Activated CD4-positive, alpha-beta T cell treated with anti-CD3 and anti-CD28 coated beads for 48 hours (primary cell): ENCODE measurements at regions not wholly inside any gene's neighbourhood (a gene's known extent, or its start where the extent isn't known, plus 50 kb on each side); places are given as distances from the start of the nearest gene placed in this dataset.
"Not testable (repeated sequence)": the region's sequence is repeated elsewhere in the genome, so short reads cannot be mapped to it uniquely, and the experiment has no call there.

Experiments used
- DNase-seq: peaks from one replicate; pipeline ENCODE4 v3.0.0-alpha.2; 2020

DNA sequence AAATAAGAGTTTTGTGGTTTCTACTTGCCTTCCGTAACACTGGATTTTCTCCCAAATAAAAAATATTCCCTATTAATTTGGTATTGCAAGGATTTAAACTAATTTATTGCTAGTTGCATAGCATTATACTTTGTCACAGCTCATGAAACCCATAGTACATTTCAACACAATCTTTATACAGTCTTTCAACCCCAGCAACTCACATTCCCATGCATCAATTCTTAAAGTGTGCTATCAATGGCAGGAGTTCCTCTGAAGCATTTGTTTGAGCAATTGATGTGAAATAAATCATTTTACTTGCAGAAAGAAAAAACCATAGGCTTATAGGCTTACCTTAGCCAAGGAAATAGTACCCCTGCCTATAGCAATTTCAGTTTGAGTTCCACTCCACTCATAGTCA is 251.9 kb downstream of the PAPSS1 start:
- no peak for DNase-seq

DNA sequence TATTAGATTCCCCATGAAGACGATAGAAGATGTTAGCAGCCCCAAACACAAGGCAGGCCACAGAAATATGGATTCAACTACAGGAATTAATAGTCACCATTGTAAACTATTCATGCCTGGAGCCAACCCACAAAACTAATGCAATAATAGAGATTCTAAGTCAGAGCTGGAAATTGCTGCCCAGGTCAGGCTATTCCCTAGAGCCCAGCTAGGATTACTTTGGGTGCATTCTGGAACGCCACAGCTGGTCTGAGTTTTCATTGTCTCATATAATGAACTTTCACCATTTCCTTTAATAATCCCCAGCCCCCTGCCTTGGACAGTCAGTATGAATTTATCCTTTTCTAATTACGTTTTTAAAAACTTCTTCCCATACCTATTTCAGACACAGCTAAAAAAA is 252.6 kb downstream of the PAPSS1 start:
- no peak for DNase-seq

DNA sequence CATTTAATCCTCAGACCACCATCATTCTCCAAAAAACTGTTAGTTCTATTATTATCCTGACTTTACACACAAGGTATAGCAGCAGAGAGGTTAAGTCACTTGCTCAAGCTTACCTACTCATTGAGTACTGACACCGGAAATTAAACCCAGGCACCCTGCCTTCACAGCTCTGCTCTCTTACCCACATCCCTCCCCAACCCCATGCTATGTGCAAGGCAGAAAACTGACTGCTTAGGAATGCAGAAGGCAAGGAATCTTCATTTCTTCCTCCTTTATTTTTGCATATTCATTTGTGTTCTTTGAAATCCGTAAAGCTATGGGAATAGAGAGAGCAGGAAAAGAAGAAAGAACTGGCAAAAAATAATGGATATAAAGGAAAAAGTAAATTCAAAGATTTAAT is 261.8 kb downstream of the PAPSS1 start:
- DNase-seq = no peak

DNA sequence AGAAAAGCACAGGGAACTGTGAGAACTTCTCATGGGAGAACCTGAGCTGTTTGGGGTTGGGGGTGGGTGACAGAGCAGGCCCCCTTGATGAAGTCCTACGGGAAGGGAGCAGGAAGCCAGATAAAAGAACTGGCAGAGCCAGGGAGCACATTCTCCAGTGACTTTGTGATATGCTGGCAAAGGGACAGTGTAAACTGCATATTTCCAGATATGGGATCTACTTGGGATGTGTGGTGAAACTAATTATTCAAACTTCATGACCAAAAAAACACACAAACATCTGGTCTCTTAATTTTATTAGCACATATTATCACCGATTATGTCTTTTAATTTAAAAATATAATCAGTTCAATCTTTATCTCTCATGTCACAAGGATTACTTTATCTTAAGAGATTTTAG is 266.0 kb downstream of the PAPSS1 start:
- DNase-seq = no peak

DNA sequence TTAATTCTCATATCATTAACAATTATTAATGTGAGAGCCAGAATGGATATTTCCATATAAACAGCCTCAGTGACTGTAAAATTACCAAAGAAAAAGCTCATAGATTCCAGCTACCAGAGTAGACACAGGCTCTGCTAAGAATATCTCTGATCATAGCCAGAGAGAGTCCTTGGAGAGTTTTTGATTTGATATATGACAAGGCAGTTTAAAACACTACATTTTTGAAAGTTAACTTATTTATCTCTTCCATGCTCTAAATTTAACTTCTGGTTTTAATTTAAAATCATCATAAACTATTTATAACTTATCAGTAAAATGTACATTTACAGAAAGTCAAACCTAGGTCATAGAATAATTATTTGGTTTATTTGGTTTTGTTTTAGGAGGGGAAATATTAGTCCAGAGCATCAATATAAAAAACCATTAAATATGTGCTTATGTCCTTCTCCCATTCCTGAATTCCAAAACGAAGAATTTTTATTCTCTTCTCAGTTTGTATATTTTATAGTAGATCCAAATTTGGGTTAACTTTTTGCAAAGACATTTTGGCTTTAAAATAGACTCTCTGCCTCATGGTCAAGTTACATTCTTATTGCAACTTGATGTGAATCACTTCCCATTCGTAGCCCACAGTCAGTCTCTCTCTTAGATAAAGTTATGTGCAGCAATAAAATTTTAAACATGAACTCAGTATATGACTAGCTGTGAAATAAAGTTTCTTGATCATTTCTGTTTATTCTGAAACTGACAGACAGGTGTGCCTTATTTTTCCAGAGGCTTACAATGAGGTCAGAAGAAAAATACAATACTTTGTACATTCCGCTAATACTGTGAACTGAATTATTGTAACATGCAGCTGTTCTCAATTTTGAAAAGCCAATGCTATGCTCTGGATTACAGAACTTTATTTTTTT is 267.1 kb downstream of the PAPSS1 start:
- no peak for DNase-seq

DNA sequence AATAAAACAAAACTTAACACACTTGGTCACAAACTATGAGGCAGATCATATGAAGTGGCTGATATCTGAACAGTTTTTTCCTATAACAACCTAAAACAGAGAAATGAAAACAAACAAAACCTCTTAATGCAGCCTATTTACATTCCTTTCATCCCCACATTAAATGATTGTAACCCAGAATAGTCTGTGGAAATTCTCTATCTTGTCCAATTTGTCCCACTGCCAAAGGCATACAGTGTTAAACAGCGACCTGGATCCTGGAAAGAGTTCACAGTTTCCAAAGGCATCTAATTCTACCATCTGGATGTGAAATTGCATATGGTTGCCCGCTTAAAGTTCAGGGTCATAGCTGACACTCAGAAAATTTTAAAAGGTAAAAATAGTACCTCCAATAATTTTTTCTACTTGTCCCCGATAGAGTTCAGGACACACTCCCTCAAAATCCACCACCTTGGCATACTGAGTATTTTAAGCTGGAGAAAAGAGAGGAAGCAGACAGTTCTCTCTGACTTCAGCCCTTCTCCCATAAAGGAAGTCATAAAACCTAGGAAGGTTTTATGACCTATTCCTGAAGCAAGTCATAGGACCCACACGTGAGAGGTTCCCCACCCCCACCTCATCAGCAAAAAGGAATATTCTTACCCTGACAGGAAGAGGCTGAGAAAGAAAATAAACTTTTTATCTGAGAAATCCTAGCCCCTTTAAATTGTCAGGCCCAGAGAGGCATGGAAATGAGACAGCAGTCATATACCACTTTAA is 270.2 kb downstream of the PAPSS1 start:
- no peak for DNase-seq

DNA sequence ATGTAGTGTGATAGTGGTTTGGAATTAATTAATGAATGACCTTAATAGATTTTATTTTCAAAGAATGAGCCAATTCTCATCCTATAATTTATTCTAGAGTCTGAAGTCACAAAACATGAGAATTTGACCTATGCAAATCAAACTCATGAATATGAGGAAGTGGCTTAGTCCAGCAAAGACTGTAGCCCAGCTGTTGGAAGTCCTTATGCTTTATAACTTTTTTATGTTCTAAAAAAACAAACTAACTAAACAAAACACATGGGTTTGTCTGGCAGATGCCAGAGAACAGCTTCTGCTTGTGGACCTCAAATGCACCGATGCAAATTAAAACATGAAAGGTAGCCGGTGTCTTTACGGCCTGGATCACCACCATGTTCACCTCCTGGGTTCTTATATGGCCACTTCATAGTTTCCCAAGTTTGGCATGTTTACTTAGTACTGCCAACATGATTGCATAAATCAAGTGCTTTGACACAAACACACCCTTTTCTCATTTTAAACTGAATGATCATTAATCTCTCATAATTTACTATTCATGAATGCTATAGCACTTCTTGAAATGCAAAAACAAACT is 277.4 kb downstream of the PAPSS1 start:
- no peak for DNase-seq

DNA sequence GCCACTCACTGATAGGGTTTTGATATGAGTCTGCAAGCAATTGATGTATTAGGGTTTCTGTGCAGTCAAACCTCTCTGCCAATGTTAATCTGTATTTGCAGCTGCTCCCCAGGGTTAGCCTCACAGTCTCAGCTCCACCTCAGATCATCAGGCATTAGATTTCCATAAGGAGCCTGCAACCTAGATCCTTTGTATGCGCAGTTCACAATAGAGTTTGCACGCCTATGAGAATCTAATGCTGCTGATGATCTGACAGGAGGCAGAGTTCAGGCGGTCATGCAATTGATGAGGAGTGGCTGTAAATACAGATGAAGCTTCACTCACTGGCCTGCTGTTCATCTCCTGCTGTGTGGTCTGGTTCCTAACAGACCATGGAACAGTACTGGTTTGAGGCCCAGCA is 280.6 kb downstream of the PAPSS1 start:
- no peak for DNase-seq

DNA sequence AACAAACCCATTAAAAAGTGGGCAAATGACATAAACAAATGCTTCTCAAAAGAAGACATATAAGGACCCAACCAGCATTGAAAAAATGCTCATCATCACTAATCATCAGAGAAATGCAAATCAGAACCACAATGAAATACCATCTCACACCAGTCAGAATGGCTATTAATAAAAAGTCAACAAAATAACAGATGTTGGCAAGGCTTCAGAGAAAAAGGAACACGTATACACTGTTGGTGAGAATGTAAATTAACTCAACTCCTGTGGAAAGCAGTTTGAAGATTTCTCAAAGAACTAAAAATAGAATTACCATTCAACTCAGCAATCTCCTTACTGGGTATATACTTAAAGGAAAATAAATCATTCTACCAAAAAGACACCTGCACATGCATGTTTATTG is 283.6 kb downstream of the PAPSS1 start:
- DNase-seq = not testable (repeated sequence)

DNA sequence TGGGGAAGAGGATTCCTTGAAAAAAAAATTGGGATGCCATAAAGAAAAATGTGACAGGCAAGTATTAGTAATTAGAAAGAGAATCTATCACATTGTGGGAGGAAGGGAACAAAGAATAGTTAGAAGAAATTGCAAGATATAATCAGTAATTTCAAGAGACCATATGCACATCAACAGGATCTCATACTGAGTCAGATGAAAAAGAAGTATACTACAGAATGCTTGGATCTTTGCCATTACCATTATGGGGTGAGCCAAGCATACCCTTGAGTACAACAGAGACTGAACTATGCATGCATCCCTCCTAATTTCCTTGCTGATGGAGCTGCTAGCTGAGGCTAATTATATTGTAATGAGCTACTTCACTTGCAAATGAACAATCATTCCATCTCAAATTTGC is 287.6 kb downstream of the PAPSS1 start:
- DNase-seq = no peak

DNA sequence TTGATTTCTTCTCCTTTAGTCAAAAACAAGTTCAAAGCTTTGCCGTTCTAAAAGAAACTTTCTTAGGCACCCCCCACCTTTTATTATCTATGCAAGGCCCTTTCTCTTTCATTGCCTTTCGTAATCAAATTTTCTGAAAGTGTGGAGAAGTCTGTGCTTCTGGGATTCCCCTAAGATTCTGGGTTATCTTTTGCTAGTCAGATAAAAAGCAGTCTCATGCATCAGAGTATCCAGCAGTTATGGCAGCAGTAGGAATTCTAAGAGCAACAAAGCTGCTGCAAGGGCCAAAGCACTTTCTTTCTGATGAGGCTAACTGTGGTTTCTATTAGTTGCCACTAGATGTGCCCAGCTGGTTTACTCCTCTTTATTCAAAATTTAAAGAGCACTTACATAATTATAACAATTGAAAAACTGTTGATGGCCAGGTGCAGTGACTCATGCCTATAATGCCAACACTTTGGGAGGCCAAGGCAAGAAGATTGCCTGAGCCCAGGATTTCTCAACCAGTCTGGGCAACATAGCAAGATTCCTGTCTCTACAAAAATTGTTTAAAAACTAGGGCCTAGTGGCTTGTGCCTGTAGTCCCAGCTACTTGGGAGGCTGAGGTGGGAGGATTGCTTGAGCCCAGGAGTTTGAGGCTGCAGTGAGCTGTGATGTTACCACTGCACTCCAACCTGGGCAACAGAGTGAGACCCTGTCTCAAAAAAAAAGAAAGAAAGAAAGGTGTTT is 296.2 kb downstream of the PAPSS1 start:
- DNase-seq = no peak

DNA sequence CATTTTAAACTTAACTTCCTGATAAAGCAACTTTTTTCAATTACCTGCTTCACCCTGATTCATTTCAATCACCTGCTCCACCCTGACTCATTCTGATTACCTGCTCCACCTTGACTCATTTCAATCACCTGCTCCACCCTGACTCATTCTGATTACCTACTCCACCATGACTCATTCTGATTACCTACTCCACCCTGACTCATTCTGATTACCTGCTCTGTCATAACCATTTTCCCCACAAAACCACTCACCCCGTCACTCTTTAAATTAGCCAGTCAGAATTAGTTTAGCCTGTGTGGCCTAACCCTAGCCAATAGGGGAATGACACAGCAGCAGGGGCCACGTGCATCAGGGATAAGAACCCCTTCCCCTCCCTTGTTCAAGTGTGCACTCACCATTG is 300.5 kb downstream of the PAPSS1 start:
- DNase-seq = peak; percentile 18

DNA sequence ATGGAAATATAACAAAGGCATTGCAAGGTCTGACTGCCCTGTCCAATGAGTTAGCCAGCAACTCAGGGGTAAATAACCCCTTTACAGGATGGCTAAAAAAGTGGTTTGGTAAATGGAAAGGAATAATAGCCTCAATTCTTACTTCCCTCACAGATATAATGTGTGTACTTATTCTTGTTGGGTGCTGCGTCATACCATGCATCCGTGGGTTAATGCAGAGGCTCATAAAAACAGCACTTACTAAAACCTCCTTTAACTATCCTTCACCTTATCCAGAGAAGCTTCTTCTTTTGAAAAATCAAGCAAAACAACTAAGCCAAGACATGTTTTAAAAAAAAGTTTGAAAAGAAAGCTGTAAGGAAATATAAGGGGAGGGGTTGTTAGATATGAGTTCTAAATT is 301.0 kb downstream of the PAPSS1 start:
- no peak for DNase-seq

DNA sequence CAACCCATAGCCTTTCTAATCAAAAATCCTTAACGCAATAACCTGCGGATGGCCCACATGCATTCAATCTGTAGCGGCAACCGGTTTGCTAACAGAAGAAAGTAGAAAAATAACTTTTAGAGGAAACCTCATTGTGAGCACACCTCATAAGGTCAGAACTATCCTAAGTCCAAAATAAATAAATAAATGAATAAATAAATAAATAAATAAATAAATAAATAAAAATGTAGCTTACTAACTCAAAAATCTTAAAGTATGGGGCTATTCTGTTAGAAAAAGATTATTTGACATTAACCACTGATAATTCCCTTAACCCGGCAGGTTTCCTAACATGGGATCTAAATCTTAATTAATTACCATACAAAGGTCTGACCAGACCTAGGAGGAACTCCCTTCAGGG is 304.5 kb downstream of the PAPSS1 start:
- not testable (repeated sequence) for DNase-seq

DNA sequence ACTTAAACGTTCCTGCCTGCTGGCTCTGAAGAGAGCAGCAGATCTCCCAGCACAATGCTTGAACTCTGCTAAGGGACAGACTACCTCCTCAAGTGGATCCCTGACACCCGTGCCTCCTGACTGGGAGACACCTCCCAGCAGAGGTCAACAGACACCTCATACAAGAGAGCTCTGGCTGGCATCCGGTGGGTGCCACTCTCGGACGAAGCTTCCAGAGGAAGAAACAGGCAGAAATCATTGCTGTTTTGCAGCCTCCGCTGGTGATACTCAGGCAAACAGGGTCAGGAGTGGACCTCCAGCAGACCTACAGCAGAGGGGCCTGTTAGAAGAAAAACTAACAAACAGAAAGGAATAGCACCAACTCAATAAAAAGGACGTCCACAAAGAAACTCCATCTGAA is 310.2 kb downstream of the PAPSS1 start:
- DNase-seq = not testable (repeated sequence)

DNA sequence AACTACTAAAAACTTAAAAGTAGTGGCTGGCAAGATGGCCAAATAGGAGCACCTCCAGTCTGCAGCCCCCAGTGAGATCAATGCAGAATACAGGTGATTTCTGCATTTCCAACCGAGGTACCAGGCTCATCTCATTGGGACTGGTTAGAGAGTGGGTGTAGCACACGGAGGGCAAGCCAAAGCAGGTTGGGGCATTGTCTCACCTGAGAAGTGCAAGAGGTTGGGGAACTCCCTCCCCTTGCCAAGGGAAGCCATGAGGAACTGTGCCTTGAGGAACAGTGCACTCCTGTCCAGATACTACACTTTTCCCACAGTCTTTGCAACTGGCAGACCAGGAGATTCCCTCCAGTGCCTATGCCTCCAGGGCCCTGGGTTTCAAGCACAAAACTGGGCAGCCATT is 311.1 kb downstream of the PAPSS1 start:
- DNase-seq = no peak

DNA sequence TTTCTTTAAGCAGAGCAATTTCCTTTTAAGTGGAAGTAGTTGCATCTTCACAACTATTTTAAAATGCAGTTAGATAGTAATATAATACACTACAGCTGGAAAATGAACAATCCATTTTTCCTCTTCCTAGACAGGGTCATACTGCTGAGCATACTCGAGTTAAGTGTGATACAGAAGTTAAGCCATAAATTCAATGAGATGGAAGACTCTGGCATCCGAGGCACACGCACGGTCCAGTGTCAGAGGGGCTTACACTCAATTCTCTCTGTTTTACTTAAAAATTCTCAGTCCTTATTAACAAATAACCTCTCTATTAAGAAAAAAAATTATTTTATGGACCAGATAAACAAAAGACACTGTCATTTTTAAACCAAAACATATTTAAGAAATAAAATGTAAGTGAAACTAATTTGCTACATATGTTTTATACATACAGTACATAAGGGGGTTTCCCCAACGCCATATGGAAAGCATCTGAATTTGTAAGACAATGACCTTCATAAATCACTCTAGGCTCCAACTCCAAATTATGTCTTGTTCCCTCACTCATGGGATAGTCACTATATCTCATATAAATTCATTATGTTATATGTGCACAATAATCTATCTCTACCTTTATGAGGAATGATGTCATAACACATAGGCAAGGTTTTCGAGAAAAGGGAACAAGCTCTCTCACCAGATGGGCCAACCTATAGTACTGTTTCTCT is 315.3 kb downstream of the PAPSS1 start:
- no peak for DNase-seq

DNA sequence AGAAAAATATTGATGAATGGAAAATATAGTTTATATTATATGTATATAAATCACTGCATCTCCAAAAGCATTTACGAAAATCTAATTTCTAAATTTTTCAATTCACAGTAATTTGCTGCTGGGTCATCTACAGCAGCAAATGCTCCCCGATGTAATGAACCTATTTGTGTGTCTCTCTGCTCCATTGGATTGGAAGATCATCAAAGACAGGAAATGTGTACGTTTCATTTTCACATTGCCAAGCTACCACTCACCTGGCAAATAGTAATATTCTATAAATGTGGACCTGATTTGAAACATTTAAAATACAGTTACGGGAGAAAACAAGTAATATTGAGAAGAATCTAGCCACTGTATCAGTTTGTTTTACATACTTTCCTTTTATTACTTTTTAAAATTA is 317.7 kb downstream of the PAPSS1 start:
- no peak for DNase-seq

DNA sequence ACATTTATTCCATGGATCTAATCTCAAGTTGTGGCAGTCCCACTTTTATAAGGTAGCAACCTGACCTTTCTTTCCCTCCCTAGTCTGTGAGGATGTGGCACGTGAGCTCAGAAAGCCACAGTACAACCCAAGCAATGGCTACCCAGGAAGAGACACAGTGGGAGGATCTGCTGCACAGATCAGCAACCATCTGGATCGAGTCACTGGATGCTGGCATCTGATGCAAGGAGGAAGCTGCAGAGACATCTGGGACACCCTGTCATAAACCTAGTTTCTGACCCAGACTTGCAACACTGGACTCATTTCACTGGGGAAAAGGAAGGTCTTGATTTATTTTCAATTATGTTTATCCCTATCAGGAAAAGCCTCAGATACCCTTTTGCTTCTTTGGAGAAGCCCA is 327.1 kb downstream of the PAPSS1 start:
- DNase-seq = no peak

DNA sequence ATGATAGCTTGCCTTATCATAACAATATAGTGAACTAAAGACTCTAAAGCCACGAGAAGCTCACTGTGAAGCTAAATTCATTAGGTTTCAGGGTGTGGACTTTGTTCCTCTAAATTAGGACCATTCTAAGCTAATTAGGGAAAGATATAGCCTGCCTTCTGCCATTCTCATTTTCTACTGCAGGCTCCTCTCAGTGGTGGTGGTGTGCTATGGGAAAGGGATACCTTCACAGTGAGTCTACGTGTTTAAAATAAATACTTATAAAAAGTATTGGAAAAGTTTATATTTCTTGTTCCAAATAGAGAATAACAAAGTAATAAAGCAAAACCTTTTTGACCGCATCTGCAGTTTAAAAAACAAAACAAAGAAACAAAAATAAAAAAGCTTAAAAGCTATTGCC is 327.7 kb downstream of the PAPSS1 start:
- DNase-seq = no peak

DNA sequence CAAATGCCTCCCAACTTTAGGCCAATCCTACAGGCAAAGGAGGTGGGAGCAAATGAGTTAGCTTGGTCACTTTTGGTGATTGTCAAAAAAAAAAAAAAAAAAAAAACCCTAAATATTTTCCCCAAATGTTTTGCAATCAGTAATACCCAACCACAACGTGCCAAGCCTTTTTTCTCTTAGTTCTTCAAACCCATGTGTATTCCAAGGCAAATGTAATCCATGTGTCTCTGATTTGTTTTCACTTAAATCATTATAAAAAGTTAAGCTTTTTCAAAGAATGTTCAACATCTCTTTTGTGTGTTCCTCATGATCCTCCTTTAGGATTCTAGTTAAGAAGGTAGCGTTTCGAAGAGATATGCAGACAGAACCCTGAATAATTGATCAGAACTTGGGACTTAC is 328.4 kb downstream of the PAPSS1 start:
- DNase-seq = no peak

DNA sequence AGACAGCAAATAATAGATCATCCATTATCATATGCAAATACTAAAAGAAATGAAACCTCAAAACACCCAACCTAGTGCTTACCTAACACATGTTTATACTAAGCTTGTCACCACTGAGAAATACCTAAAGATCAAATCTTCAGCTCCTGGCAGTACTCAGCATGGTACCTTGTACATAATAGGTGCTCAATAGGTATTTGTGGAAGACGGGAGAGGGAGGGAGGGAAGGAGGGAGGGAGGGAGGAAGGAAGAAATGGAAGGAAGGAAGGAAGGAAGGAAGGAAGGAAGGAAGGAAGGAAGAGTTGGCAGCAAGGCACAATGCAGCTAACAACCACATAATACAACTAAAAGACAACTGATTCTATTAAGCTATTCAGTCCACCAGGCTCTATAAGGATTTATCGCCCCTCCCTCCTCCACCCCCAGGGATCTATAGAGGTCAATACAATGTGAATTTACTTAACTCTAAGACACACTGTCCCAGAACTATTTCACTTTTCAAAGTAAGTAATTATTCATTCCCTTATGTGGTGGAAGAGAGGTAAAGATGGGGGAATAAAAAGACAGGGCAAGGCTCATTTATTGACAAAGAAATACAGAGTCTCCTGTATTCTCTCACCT is 328.9 kb downstream of the PAPSS1 start:
- DNase-seq = no peak
